K562 (cell line): ENCODE measurements at regions not wholly inside any gene's neighbourhood (a gene's known extent, or its start where the extent isn't known, plus 50 kb on each side); places are given as distances from the start of the nearest gene placed in this dataset.

ENCODE experiments used
- CEBPB ChIP-seq: fragments of 450-650 bp; IDR thresholded peaks from 2 replicates; pipeline ENCODE4 v1.6.1; 2016; ENCODE audit warnings: missing genetic modification characterization, missing compliant biosample characterization
- EZH2 ChIP-seq: IDR thresholded peaks from 2 replicates; pipeline ENCODE4 v1.6.1; 2012; ENCODE audit warnings: low read depth, mild to moderate bottlenecking, inconsistent platforms, low read length, borderline replicate concordance
- MAFF ChIP-seq: IDR thresholded peaks from 2 replicates; pipeline ENCODE4 v1.6.1; 2012; ENCODE audit warnings: low read length, improper control_type of control experiment
- MAFK ChIP-seq: IDR thresholded peaks from 2 replicates; pipeline ENCODE4 v1.6.1; 2011; ENCODE audit warnings: low read length, improper control_type of control experiment
- MTA2 ChIP-seq: fragments of 450-650 bp; IDR thresholded peaks from 2 replicates; pipeline ENCODE4 v1.6.1; 2016; ENCODE audit warnings: low read depth
- NCOA6 ChIP-seq: fragments of 450-650 bp; IDR thresholded peaks from 2 replicates; pipeline ENCODE4 v1.6.1; 2017; ENCODE audit warnings: mild to moderate bottlenecking
- POLR2A ChIP-seq: fragments of 450-650 bp; conservative IDR thresholded peaks from 2 replicates; pipeline ENCODE4 v1.6.1; 2016
- YBX1 ChIP-seq: fragments of 450-650 bp; IDR thresholded peaks from 2 replicates; pipeline ENCODE4 v1.7.1; 2016; ENCODE audit warnings: mild to moderate bottlenecking
- ZNF274 ChIP-seq: IDR thresholded peaks from 2 replicates; pipeline ENCODE4 v1.6.1; 2011; ENCODE audit warnings: low read depth, mild to moderate bottlenecking, low read length, moderate library complexity, borderline replicate concordance
- TF ChIP-seq, protein P1 (sequence below): sonication (generic); formaldehyde crosslinking; IDR thresholded peaks from 2 replicates; pipeline ENCODE4 v1.9.0; 2022; ENCODE audit warnings: mild to moderate bottlenecking, missing genetic modification reagents
- TF ChIP-seq, protein P2 (sequence below): fragments of 450-650 bp; IDR thresholded peaks from 2 replicates; pipeline ENCODE4 v1.7.1; 2018; ENCODE audit warnings: mild to moderate bottlenecking, low read depth; ENCODE audit not compliant: partially characterized antibody
- TF ChIP-seq, protein P3 (sequence below), 2 experiments: fragments of 450-650 bp in 1 of 2; sonication (generic) in 1 of 2; formaldehyde crosslinking in 1 of 2; IDR thresholded peaks in 1 of 2; conservative IDR thresholded peaks in 1 of 2; 2 replicates each; pipeline versions ENCODE4 v1.6.1 to v1.8.1; 2016 to 2023; ENCODE audit warnings: mild to moderate bottlenecking in 2 of 2, moderate library complexity in 2 of 2, inconsistent platforms in 1 of 2, missing genetic modification reagents in 1 of 2
- TF ChIP-seq, protein P4 (sequence below): fragments of 450-650 bp; IDR thresholded peaks from 2 replicates; pipeline ENCODE4 v1.6.1; 2016; ENCODE audit warnings: low read depth

DNA sequence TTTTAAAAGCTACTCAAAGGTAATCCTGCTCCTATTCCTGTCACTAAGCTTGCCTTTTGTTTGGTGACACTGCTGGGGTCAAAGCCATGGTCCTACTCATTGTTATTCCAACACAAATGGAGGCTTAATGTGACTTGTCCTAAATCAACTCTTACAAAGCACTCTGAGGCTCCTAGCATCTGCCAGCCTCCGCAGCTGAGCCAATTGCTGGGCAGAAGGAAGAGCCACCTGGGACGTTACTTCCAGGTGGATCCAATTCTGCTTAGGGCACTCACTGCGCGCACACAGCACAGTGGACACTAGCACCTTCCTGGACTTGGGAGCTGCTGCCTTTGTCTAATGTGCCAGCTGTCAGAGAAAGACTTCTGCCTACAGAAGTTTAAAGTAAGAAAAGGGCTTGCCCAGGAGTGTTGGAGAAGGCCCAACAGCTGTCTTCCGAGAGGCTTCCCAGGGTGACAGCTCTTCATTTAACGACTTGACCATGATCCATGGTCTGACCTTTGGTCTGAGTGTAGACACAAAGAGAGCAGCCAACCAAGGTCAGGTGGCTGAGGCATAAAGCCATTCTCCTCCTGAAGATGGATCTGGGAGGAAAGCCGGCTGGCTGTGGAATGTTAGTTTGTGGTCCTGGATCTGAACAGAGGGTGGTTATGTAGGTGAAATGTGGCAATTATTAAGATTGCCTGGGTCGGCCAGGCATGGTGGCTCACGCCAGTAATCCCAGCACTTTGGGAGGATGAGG is 102.2 kb downstream of the AQP9 start:
- TF ChIP-seq NCOA6: no peak
- TF ChIP-seq YBX1: no peak
- TF ChIP-seq MAFK: no peak
- no peak for TF ChIP-seq EZH2
- no peak for TF ChIP-seq MTA2
- TF ChIP-seq, protein P1, sequence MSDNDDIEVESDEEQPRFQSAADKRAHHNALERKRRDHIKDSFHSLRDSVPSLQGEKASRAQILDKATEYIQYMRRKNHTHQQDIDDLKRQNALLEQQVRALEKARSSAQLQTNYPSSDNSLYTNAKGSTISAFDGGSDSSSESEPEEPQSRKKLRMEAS (CRISPR knock-in tag): no peak
- TF ChIP-seq POLR2A: no peak
- TF ChIP-seq ZNF274: no peak
- no peak for TF ChIP-seq MAFF
- no peak for TF ChIP-seq CEBPB
- TF ChIP-seq, protein P2, sequence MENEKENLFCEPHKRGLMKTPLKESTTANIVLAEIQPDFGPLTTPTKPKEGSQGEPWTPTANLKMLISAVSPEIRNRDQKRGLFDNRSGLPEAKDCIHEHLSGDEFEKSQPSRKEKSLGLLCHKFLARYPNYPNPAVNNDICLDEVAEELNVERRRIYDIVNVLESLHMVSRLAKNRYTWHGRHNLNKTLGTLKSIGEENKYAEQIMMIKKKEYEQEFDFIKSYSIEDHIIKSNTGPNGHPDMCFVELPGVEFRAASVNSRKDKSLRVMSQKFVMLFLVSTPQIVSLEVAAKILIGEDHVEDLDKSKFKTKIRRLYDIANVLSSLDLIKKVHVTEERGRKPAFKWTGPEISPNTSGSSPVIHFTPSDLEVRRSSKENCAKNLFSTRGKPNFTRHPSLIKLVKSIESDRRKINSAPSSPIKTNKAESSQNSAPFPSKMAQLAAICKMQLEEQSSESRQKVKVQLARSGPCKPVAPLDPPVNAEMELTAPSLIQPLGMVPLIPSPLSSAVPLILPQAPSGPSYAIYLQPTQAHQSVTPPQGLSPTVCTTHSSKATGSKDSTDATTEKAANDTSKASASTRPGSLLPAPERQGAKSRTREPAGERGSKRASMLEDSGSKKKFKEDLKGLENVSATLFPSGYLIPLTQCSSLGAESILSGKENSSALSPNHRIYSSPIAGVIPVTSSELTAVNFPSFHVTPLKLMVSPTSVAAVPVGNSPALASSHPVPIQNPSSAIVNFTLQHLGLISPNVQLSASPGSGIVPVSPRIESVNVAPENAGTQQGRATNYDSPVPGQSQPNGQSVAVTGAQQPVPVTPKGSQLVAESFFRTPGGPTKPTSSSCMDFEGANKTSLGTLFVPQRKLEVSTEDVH: no peak
- TF ChIP-seq, protein P3, sequence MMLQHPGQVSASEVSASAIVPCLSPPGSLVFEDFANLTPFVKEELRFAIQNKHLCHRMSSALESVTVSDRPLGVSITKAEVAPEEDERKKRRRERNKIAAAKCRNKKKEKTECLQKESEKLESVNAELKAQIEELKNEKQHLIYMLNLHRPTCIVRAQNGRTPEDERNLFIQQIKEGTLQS (IDR thresholded peaks at IDR 0.05): no peak
- TF ChIP-seq, protein P3 (CRISPR knock-in tag; conservative IDR thresholded peaks at IDR 0.05): no peak
- TF ChIP-seq, protein P4, sequence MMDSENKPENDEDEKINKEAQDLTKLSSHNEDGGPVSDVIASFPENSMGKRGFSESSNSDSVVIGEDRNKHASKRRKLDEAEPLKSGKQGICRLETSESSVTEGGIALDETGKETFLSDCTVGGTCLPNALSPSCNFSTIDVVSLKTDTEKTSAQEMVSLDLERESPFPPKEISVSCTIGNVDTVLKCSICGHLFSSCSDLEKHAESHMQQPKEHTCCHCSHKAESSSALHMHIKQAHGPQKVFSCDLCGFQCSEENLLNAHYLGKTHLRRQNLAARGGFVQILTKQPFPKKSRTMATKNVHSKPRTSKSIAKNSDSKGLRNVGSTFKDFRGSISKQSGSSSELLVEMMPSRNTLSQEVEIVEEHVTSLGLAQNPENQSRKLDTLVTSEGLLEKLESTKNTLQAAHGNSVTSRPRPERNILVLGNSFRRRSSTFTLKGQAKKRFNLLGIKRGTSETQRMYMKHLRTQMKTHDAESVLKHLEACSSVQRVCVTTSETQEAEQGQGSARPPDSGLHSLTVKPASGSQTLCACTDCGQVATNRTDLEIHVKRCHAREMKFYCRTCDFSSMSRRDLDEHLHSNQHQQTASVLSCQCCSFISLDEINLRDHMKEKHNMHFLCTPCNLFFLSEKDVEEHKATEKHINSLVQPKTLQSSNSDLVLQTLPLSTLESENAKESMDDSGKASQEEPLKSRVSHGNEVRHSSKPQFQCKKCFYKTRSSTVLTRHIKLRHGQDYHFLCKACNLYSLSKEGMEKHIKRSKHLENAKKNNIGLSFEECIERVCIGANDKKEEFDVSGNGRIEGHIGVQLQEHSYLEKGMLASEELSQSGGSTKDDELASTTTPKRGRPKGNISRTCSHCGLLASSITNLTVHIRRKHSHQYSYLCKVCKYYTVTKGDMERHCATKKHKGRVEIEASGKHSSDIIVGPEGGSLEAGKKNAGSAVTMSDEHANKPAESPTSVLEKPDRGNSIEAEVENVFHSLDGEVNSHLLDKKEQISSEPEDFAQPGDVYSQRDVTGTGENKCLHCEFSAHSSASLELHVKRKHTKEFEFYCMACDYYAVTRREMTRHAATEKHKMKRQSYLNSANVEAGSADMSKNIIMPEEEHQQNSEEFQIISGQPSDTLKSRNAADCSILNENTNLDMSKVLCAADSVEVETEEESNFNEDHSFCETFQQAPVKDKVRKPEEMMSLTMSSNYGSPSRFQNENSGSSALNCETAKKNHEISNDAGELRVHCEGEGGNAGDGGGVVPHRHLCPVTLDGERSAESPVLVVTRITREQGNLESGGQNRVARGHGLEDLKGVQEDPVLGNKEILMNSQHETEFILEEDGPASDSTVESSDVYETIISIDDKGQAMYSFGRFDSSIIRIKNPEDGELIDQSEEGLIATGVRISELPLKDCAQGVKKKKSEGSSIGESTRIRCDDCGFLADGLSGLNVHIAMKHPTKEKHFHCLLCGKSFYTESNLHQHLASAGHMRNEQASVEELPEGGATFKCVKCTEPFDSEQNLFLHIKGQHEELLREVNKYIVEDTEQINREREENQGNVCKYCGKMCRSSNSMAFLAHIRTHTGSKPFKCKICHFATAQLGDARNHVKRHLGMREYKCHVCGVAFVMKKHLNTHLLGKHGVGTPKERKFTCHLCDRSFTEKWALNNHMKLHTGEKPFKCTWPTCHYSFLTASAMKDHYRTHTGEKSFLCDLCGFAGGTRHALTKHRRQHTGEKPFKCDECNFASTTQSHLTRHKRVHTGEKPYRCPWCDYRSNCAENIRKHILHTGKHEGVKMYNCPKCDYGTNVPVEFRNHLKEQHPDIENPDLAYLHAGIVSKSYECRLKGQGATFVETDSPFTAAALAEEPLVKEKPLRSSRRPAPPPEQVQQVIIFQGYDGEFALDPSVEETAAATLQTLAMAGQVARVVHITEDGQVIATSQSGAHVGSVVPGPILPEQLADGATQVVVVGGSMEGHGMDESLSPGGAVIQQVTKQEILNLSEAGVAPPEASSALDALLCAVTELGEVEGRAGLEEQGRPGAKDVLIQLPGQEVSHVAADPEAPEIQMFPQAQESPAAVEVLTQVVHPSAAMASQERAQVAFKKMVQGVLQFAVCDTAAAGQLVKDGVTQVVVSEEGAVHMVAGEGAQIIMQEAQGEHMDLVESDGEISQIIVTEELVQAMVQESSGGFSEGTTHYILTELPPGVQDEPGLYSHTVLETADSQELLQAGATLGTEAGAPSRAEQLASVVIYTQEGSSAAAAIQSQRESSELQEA: no peak
